IMR-90 (cell line): ENCODE measurements at regions not wholly inside any gene's neighbourhood (a gene's known extent, or its start where the extent isn't known, plus 50 kb on each side); places are given as distances from the start of the nearest gene placed in this dataset.

Source experiments
- ATAC-seq: fragments of 200-7000 bp; cut with Tn5 transposase; 2 replicates; pipeline ENCODE4 v1.9.1; 2020; ENCODE audit warnings: low read depth, mild to moderate bottlenecking, moderate library complexity
- BruUV-seq: library from RNA; stranded (reverse); fragments of 400-500 nt; replicated peaks from 2 replicates; lab custom pipeline; 2021; lab: Mats Ljungman, UMichigan
- CTCF ChIA-PET: fragments of 300-600 bp; formaldehyde crosslinking; extraction: SDS; loops from one replicate; lab custom pipeline; 2021; ENCODE audit warnings: antibody characterized with exemption; lab: Yijun Ruan, JAX
- POLR2A ChIA-PET: fragments of 300-600 bp; sonication (Branson Sonifier 250); formaldehyde crosslinking; loops from one replicate; lab custom pipeline; 2022; ENCODE audit warnings: antibody characterized with exemption; ENCODE audit not compliant: unreplicated experiment; lab: Charles Lee
- DNase-seq: peaks from one replicate; pipeline ENCODE4 v3.0.0; 2013
- H2AFZ ChIP-seq: replicated peaks from 2 replicates; pipeline ENCODE3; 2013; ENCODE audit warnings: low read length, mild to moderate bottlenecking; ENCODE audit not compliant: poor library complexity
- H2AK5ac ChIP-seq: 2 replicates; pipeline ENCODE4 v1.6.1; 2013; ENCODE audit warnings: low read depth, low read length, inconsistent platforms
- H2AK9ac ChIP-seq: replicated peaks from 2 replicates; pipeline ENCODE3; 2013; ENCODE audit warnings: mild to moderate bottlenecking, low read depth, low read length, moderate library complexity; ENCODE audit not compliant: poor library complexity
- H2BK120ac ChIP-seq: 2 replicates; pipeline ENCODE4 v1.6.1; 2013; ENCODE audit warnings: low read depth, low read length, inconsistent platforms
- H2BK15ac ChIP-seq: 3 replicates; pipeline ENCODE4 v1.6.1; 2013; ENCODE audit warnings: low read depth, low read length, inconsistent platforms
- H2BK20ac ChIP-seq: 2 replicates; pipeline ENCODE4 v1.6.1; 2013; ENCODE audit warnings: low read depth, mild to moderate bottlenecking, inconsistent platforms, low read length, moderate library complexity
- H2BK5ac ChIP-seq: 2 replicates; pipeline ENCODE4 v1.6.1; 2013; ENCODE audit warnings: mild to moderate bottlenecking, low read depth, low read length, inconsistent platforms; ENCODE audit not compliant: poor library complexity, severe bottlenecking
- H3K14ac ChIP-seq: replicated peaks from 2 replicates; pipeline ENCODE4 v1.6.1; 2013; ENCODE audit warnings: low read depth, low read length, inconsistent platforms
- H3K18ac ChIP-seq: 2 replicates; pipeline ENCODE4 v1.6.1; 2013; ENCODE audit warnings: low read depth, low read length, control low read depth
- H3K23ac ChIP-seq: 2 replicates; pipeline ENCODE4 v1.6.1; 2013; ENCODE audit warnings: low read depth, low read length, inconsistent platforms
- H3K27ac ChIP-seq: 2 replicates; pipeline ENCODE4 v1.5.1; 2013; ENCODE audit warnings: mild to moderate bottlenecking, control low read depth, low read length; ENCODE audit not compliant: insufficient read depth
- H3K27me3 ChIP-seq: 2 replicates; pipeline ENCODE4 v1.6.1; 2013; ENCODE audit warnings: low read length; ENCODE audit not compliant: control insufficient read depth, insufficient read depth
- H3K36me3 ChIP-seq: 2 replicates; pipeline ENCODE4 v1.6.1; 2013; ENCODE audit warnings: low read length, mixed read lengths; ENCODE audit not compliant: control insufficient read depth, insufficient read depth
- H3K4ac ChIP-seq: 2 replicates; pipeline ENCODE4 v1.6.1; 2013; ENCODE audit warnings: low read depth, low read length, inconsistent platforms
- H3K4me1 ChIP-seq: 2 replicates; pipeline ENCODE4 v1.6.1; 2013; ENCODE audit warnings: low read length, mixed read lengths; ENCODE audit not compliant: control insufficient read depth, insufficient read depth
- H3K4me2 ChIP-seq: 2 replicates; pipeline ENCODE4 v1.6.1; 2013; ENCODE audit warnings: low read depth, mild to moderate bottlenecking, control low read depth, low read length, moderate library complexity
- H3K4me3 ChIP-seq: 2 replicates; pipeline ENCODE4 v1.5.1; 2013; ENCODE audit warnings: low read depth, mild to moderate bottlenecking, control low read depth, low read length, moderate library complexity; ENCODE audit not compliant: insufficient read depth
- H3K56ac ChIP-seq: 2 replicates; pipeline ENCODE4 v1.6.1; 2013; ENCODE audit warnings: low read length, inconsistent platforms; ENCODE audit not compliant: insufficient read depth; ENCODE audit errors: extremely low read depth
- H3K79me1 ChIP-seq, 2 experiments: 2 replicates each; pipeline ENCODE4 v1.6.1; 2013; ENCODE audit warnings: low read length in 2 of 2, inconsistent platforms in 1 of 2, low read depth in 1 of 2
- H3K9ac ChIP-seq: 2 replicates; pipeline ENCODE4 v1.6.1; 2013; ENCODE audit warnings: low read depth, low read length, control low read depth
- H3K9me1 ChIP-seq: 2 replicates; pipeline ENCODE4 v1.6.1; 2013; ENCODE audit warnings: low read length, inconsistent platforms; ENCODE audit not compliant: insufficient read depth
- H3K9me3 ChIP-seq: 2 replicates; pipeline ENCODE4 v1.6.1; 2013; ENCODE audit warnings: low read length; ENCODE audit not compliant: control insufficient read depth, insufficient read depth
- H4K20me1 ChIP-seq: 2 replicates; pipeline ENCODE4 v1.6.1; 2013; ENCODE audit warnings: low read length, inconsistent platforms; ENCODE audit not compliant: insufficient read depth
- H4K5ac ChIP-seq: 2 replicates; pipeline ENCODE4 v1.6.1; 2013; ENCODE audit warnings: mild to moderate bottlenecking, low read depth, low read length, control low read depth
- H4K8ac ChIP-seq, 2 experiments: 2 replicates each; pipeline ENCODE4 v1.6.1; 2013; ENCODE audit warnings: low read depth in 2 of 2, low read length in 2 of 2, control low read depth in 1 of 2, inconsistent platforms in 1 of 2
- H4K91ac ChIP-seq: 2 replicates; pipeline ENCODE4 v1.6.1; 2013; ENCODE audit warnings: low read depth, low read length, inconsistent platforms; ENCODE audit not compliant: insufficient read depth
- BHLHE40 ChIP-seq: fragments of 150-350 bp; IDR thresholded peaks from 2 replicates; pipeline ENCODE4 v1.6.1; 2016; ENCODE audit warnings: mild to moderate bottlenecking, low read depth, low read length
- CEBPB ChIP-seq: IDR thresholded peaks from 2 replicates; pipeline ENCODE4 v1.6.1; 2012; ENCODE audit warnings: low read depth, low read length, improper control_type of control experiment
- CHD1 ChIP-seq: IDR thresholded peaks from 2 replicates; pipeline ENCODE4 v1.6.1; 2012; ENCODE audit warnings: low read depth, low read length, improper control_type of control experiment
- FOS ChIP-seq: fragments of 150-350 bp; IDR thresholded peaks from 2 replicates; pipeline ENCODE4 v1.6.1; 2016; ENCODE audit warnings: low read depth, low read length
- MAFK ChIP-seq: IDR thresholded peaks from 2 replicates; pipeline ENCODE4 v1.6.1; 2012; ENCODE audit warnings: low read depth, low read length, improper control_type of control experiment
- MAZ ChIP-seq: IDR thresholded peaks from 2 replicates; pipeline ENCODE4 v1.6.1; 2012; ENCODE audit warnings: low read depth, mild to moderate bottlenecking, low read length, improper control_type of control experiment, moderate library complexity, borderline replicate concordance
- MXI1 ChIP-seq: IDR thresholded peaks from 2 replicates; pipeline ENCODE4 v1.6.1; 2012; ENCODE audit warnings: low read depth, mild to moderate bottlenecking, low read length, moderate library complexity, borderline replicate concordance
- NFE2L2 ChIP-seq: fragments of 150-350 bp; IDR thresholded peaks from 2 replicates; pipeline ENCODE4 v1.6.1; 2016; ENCODE audit warnings: low read depth, mild to moderate bottlenecking, low read length
- POLR2A ChIP-seq: IDR thresholded peaks from 2 replicates; pipeline ENCODE4 v1.6.1; 2012; ENCODE audit warnings: mild to moderate bottlenecking, low read depth, low read length
- RAD21 ChIP-seq: IDR thresholded peaks from 2 replicates; pipeline ENCODE4 v1.6.1; 2012; ENCODE audit warnings: low read length, improper control_type of control experiment
- RCOR1 ChIP-seq: IDR thresholded peaks from 2 replicates; pipeline ENCODE4 v1.6.1; 2012; ENCODE audit warnings: mild to moderate bottlenecking, low read length, improper control_type of control experiment; ENCODE audit not compliant: insufficient replicate concordance
- RFX5 ChIP-seq: IDR thresholded peaks from 2 replicates; pipeline ENCODE4 v1.8.0; 2012; ENCODE audit warnings: low read depth, mild to moderate bottlenecking, low read length, moderate library complexity
- SMC3 ChIP-seq: fragments of 150-350 bp; IDR thresholded peaks from 2 replicates; pipeline ENCODE4 v1.6.1; 2016; ENCODE audit warnings: low read depth, mild to moderate bottlenecking, antibody characterized with exemption, low read length, moderate library complexity
- WGBS, 2 experiments: methylation state at CpG; one replicate each; pipeline versions ENCODE4 v1.1.5 to v1.1.7; 2013; ENCODE audit warnings: missing lambda C conversion rate in 2 of 2; ENCODE audit not compliant: insufficient read length in 1 of 2; ENCODE audit errors: extremely low coverage in 2 of 2; 5-methylcytosine and 5-hydroxymethylcytosine counted together
- dilution Hi-C: fragments of 300-500 bp; cut with HindIII; formaldehyde crosslinking; loops from one replicate; pipeline ENCODE4 v1.14.3; 2018; ENCODE audit warnings: low sequenced_read_pairs; ENCODE audit not compliant: unreplicated experiment
- in situ Hi-C: fragments of 300-500 bp; cut with MboI; formaldehyde crosslinking; loops from 3 replicates; pipeline ENCODE4 v1.14.3; 2019; ENCODE audit warnings: low sequenced_read_pairs, inconsistent platforms, mixed read lengths
- intact Hi-C: fragments of 100-400 bp; cut with micrococcal nuclease; formaldehyde crosslinking; loops from 2 replicates; pipeline ENCODE4 v1.10.0; 2022
- TF ChIP-seq, protein P1 (sequence below): fragments of 150-350 bp; IDR thresholded peaks from 2 replicates; pipeline ENCODE4 v1.6.1; 2016; ENCODE audit warnings: low read depth, mild to moderate bottlenecking, low read length, moderate library complexity, borderline replicate concordance
- TF ChIP-seq, protein P2 (sequence below): conservative IDR thresholded peaks from 2 replicates; pipeline ENCODE4 v1.5.1; 2012; ENCODE audit warnings: mild to moderate bottlenecking, low read depth, low read length, improper control_type of control experiment
- TF ChIP-seq, protein P3 (sequence below): fragments of 150-350 bp; IDR thresholded peaks from 2 replicates; pipeline ENCODE4 v1.6.1; 2017; ENCODE audit warnings: mild to moderate bottlenecking, antibody characterized with exemption, low read length, low read depth

DNA sequence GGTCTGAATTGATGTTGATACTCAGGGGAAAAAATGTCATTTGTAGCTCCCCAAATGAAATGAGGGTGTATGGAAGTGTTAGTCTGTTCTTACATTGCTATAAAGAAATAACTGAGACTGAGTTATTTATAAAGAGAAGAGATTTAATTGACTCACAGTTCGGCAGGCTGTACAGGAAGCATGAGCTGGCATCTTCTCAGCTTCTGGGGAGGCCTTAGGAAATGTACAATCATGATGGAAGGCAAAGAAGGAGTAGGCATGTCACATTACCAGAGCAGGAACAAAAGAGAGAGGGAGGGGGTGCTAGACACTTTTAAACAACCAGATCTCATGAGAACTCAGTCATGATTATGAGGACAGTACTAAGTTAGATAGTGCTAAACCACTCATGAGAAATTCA is 1199.9 kb upstream of the DIAPH2 start:
- Histone ChIP-seq H2AK9ac (no peak overlapping the region), H2BK15ac (no peak overlapping the region), H3K9me1 (no peaks in the 10 kb centered on the region), H3K56ac (no peak overlapping the region), H2AFZ (no peak overlapping the region), H3K79me1 (no peaks in the 10 kb centered on the region), H2AK5ac (no peak overlapping the region), H4K8ac (no peak overlapping the region), H3K4me1 (no peaks in the 10 kb centered on the region), H2BK20ac (no peak overlapping the region), H3K4ac (no peak overlapping the region), H4K20me1 (no peaks in the 10 kb centered on the region), H3K18ac (no peak overlapping the region), H2BK120ac (no peak overlapping the region), H3K14ac (no peak overlapping the region), H3K4me3 (no peak overlapping the region), H3K27me3 (no peaks in the 10 kb centered on the region), H3K36me3 (no peaks in the 10 kb centered on the region), H3K23ac (no peak overlapping the region), H3K9ac (no peak overlapping the region), H2BK5ac (no peak overlapping the region), H3K27ac (no peak overlapping the region), H3K9me3 (no peaks in the 10 kb centered on the region), H3K4me2 (no peak overlapping the region), H4K5ac (no peak overlapping the region), H4K91ac (no peak overlapping the region)
- DNase-seq (no peak), ATAC-seq (no peak)
- BruUV-seq, result no TSS peak
- dilution Hi-C loops (no loop called here), intact Hi-C loops (no loop called here), in situ Hi-C loops (no loop called here)
- POLR2A ChIA-PET, result no interaction called here
- no CpG with 5 or more reads among the region's 1 CpG for WGBS, 2 experiments
- TF ChIP-seq CEBPB, result no peak
- no peak for TF ChIP-seq MAZ
- no peak for TF ChIP-seq CHD1
- TF ChIP-seq RFX5, result no peak
- TF ChIP-seq, protein P1, sequence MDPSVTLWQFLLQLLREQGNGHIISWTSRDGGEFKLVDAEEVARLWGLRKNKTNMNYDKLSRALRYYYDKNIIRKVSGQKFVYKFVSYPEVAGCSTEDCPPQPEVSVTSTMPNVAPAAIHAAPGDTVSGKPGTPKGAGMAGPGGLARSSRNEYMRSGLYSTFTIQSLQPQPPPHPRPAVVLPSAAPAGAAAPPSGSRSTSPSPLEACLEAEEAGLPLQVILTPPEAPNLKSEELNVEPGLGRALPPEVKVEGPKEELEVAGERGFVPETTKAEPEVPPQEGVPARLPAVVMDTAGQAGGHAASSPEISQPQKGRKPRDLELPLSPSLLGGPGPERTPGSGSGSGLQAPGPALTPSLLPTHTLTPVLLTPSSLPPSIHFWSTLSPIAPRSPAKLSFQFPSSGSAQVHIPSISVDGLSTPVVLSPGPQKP, result no peak
- TF ChIP-seq BHLHE40, result no peak
- TF ChIP-seq, protein P2, sequence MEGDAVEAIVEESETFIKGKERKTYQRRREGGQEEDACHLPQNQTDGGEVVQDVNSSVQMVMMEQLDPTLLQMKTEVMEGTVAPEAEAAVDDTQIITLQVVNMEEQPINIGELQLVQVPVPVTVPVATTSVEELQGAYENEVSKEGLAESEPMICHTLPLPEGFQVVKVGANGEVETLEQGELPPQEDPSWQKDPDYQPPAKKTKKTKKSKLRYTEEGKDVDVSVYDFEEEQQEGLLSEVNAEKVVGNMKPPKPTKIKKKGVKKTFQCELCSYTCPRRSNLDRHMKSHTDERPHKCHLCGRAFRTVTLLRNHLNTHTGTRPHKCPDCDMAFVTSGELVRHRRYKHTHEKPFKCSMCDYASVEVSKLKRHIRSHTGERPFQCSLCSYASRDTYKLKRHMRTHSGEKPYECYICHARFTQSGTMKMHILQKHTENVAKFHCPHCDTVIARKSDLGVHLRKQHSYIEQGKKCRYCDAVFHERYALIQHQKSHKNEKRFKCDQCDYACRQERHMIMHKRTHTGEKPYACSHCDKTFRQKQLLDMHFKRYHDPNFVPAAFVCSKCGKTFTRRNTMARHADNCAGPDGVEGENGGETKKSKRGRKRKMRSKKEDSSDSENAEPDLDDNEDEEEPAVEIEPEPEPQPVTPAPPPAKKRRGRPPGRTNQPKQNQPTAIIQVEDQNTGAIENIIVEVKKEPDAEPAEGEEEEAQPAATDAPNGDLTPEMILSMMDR, result no peak
- TF ChIP-seq, protein P3, sequence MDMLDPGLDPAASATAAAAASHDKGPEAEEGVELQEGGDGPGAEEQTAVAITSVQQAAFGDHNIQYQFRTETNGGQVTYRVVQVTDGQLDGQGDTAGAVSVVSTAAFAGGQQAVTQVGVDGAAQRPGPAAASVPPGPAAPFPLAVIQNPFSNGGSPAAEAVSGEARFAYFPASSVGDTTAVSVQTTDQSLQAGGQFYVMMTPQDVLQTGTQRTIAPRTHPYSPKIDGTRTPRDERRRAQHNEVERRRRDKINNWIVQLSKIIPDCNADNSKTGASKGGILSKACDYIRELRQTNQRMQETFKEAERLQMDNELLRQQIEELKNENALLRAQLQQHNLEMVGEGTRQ, result no peak
- no peak for TF ChIP-seq FOS
- no peak for TF ChIP-seq SMC3
- TF ChIP-seq RAD21, result no peak
- TF ChIP-seq RCOR1, result no peak
- TF ChIP-seq POLR2A, result no peak
- TF ChIP-seq MXI1, result no peak
- TF ChIP-seq NFE2L2, result no peak
- no peak for TF ChIP-seq MAFK
- CTCF ChIA-PET, result no interaction called here
